SW480 (cell line): ENCODE measurements at regions not wholly inside any gene's neighbourhood (a gene's known extent, or its start where the extent isn't known, plus 50 kb on each side); places are given as distances from the start of the nearest gene placed in this dataset.
"Not testable (repeated sequence)": the region's sequence is repeated elsewhere in the genome, so short reads cannot be mapped to it uniquely, and the experiment has no call there.

ENCODE experiments used
- DNase-seq: peaks from one replicate; pipeline ENCODE4 v3.0.0-alpha.2; 2016; ENCODE audit warnings: low spot score

DNA sequence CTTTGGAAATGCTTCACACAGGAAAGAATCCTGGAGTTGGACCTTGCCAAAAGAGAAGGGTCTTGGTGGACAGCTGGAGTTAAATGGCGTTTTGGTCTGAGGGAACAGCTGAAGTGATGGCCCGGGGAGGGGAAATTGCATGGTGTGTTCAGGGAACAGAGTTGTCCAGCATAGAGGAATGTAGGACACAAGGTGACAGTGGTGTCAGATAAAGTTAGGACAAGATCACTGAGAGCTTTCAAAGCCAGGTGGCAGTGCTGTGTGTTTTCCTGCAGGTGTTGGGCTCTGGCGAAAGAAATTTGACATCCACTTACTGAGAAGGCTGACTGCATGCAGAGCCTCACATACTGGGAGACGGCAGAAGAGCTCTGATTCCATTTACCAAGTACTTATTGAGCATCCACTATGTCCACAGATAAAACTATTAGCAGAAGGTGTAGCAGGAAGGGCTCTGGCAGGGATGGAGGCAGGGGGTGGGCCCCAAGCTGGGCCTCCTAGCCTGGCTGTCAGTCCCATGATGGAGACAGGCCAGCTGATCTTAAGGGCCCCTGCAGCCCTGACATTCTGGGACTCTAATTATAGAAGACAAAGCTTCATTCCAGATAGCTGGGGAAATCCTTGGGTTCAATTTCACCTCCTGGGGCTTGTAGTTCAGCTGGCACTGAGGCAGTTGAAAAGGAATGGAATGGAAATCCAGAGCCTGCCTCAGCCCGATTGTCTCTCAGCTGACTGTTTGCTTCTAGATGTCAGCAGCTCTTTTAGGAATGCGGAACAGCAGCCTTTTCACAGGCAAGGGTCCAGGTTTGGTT, 150.2 kb upstream of the MAMLD1 start:
- DNase-seq: peak; percentile 8

GRCh38 chrX:150213481-150214030, 149.6 kb upstream of the MAMLD1 start:
- no peak for DNase-seq

DNA sequence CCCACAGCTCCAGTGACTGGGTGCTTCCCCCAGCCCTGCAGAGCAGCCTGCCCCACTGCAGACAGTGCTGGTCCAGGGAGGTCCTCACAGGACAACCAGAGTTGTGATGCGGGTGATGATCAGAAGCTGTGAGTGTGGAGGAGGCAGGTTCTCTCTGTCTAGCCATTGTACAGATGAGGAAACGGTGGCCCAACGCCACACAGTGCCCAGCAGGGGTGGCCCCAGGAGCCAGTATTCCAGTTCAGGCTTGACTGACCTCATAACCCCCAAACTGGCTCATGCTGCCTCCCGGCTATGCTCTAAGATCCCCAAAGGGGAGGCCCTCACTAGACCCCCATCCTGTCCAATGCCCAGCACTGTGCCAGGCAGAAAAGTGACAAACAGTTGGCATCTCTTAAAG, 147.1 kb upstream of the MAMLD1 start:
- DNase-seq: not testable (repeated sequence)

GRCh38 chrX:150216716-150217115, 146.4 kb upstream of the MAMLD1 start:
- DNase-seq: no peak

DNA sequence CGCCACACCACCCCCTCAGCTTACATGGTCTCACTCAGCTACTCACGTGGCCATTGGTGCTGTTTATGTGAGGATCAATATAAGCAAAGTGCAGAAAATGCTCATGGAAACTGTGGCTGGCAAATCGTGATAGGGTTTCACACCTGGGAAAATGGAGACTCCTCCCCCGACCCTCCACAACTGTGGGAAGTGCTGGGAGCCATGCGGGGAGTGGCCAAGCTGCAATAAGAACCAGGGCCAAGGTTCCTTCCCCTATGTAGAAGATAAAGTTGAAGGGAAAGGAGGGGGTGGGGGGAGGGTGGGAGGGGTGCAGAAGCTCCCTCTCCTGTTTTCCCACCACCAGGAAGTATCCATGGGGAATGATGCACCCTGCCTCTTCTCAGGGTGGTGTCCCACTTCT, 145.5 kb upstream of the MAMLD1 start:
- no peak for DNase-seq

DNA sequence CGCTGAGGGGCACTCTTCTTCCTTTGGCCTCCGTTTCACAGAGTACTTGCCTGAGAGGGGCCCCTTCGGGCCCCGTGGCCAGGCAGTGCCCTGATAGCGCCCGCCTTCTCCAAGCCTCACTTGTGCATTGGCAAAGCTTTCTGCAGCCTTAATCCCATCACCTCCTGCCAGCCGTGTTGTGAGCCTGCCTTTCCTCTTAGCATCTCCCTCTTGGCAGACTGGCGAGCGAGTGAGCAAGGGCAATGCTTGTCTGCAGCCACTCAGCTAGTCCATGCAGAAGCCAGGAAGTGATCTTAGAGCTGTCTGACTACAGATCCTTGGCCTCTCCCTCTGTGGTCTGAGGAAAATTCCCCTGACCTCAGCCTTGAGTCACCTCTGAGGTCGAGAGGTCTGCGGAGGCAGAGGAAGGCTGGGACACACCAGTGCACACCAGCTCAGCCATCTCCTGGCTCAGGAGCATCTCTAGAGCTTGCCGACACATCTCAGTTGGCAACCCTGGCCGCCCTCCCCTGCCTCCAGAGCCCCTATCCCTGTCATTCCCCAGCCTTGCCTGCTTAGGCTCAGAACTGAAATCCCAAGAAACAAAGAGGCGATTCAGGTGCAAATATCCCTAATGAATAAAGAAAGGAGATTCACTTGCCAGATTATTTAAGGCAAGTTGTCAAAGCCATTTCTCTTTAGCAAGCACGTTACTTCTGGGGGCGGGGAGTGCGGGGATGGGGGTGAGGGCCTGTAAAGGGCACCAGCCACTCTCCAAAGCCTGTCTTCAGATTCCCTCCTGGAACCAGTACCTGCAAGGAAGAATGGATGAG, 143.5 kb upstream of the MAMLD1 start:
- DNase-seq: no peak

DNA sequence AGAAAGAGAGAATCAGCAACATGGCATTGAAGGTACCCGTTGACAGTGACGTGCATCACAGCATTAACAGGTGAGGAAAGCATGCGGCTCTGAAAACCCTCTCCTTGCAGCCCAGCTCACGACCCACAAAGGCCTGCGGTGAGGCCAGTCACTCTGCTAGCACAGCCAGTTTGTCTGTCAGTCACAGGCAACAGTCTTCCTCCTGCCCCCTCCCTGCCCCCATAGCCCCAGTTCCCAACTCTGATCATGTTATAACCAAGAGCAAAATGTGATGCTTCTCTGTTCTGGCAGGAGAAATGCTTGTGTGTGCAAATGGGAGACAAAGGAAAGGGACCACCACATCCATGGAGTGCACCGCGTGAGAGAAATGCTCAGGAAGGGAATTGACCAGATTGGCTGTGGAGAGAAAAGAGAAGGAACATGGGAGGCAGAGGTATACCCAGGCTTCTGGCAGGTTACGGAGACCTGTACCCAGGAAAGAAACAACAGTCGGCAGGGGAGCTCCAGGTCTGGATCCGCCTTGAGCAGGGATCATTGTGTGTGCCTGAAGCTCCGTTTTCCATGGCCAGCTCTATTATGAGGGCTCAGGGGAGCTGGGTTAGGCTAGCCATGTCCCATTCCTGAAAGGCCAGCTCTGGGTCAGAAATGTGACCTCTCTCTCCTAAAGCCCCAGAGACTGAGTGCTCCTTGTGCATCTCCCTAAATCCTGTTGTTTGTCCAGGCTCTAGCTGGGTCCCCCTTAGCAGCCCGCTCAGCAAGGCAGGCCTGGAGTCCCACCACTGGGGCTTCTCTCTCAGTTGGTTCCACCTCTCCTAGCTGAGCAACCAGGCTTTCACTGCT, 139.7 kb upstream of the MAMLD1 start:
- DNase-seq: no peak

DNA sequence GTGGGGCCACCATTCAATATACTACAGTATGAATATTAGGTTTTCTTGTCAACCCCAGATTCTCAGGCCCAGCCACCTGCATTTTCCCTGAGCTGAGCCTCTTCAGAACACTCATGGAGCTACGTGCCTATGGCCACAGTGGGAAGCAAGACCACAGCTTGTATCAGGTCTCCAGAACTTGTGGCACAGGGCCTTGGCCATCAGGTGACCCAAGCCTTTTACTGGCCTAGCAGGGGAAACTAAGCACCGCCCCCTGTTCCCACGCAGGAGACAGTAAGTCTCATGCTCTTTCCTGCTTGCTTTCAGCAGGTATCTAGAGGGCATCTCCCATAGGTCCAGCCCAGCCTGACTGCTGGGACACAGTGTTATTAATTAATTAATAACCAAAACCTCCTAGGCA, 138.4 kb upstream of the MAMLD1 start:
- DNase-seq: no peak

DNA sequence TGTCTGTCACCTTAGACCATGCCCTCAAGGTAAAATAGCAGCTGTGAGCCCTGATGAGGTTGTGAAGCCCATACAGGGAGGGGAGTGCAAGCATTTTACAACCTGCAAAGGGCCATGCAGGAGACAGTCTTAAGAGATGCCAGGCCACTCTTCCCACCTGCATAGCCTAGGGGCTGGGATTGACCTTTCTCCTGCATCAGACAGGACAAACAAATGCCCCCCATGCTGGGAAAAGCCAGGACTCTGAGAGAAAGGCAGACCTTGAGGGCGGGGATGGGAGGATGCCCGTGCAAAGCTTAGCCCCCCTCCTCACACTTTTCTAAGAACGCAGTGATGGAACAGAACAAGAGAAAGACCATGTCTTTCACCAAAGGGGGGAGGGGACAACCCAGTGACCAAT, 137.9 kb upstream of the MAMLD1 start:
- no peak for DNase-seq

- DNase-seq: no peak
These were observed 137.4 kb upstream of the MAMLD1 start for GRCh38 chrX:150225756-150226155.

GRCh38 chrX:150226223-150226965, 136.7 kb upstream of the MAMLD1 start:
- no peak for DNase-seq

DNA sequence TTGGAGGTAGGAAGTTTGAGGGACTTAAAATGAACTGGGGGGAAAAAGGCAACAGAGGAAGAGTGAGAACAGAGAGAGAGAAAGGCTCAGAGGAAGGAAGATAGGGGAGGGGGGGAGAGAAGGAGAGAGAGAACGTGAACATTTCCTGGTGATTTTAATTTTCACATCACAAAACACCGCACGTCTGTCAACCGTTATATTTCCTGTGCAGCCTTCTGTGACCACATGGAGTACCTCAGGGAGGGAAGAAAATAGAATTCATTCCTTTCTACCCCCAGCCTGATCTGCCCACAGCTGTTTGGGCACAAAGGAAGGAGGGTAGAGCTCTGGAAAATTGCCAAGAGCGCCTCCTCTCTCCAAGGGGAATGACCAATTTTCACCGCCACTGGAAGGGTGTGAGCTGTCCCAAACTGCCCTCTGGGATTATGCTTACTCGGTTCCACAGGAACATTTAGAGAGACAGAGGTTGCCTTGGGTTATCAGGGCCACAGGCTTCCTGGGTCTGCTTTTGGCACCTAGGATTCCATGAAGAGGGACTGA, 135.7 kb upstream of the MAMLD1 start:
- DNase-seq: no peak

- no peak for DNase-seq
These were observed 135.2 kb upstream of the MAMLD1 start for GRCh38 chrX:150227873-150228410.

DNA sequence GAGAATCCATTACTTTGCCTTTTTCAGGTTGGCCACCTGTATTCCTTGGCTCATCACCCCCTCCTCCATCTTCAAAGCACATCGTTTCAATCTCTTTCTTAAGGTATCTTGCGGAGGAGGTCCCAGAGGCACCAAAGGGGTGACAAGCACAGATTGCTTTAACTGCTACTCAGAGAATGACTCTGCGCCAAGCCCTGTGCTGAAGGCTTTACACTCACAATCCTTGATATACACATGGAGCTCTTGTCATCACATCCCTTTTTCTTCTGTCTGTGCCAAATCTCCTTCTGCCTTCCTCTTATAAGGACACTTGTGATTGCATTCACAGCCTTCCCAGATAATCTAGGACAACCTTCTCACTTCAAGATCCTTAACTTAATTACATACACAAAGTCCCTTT, 134.7 kb upstream of the MAMLD1 start:
- no peak for DNase-seq

DNA sequence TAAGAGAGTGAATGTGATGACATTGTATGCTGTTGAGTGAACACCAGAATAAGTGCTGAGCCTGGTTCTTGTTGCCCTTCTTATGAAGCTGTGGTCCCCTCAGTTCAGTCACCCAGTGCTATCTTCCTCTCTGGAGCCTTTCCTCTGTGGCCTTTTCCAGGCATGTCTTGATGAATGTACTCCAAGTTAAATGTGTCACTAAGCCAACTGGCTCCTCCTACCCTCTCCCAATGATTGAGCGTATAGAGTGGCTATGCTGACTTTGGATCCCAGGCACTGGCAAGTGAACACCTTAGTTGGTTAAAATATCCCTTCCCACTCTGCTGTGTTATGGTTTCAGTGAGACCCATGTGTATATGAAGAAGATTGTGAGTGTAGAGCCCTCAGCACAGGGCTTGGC, 134.1 kb upstream of the MAMLD1 start:
- no peak for DNase-seq

DNA sequence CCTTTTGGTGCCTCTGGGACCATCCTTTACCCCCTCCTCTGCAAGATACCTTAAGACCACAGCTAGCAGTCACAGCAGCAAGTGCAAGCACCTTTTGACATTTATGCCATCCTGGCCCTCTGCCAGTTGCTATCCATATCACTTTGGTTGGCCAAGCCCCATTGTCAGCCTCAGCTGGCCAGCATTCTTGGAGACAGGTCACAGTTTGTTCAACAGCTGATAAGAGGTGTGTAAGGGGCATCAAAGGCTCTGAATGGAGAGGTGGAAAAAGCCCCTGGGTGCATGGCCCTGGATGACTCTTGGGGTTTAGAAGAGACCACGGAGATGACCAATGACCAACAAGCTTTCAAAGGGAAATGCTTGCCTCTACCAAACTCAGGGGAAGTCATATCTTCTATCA, 133.6 kb upstream of the MAMLD1 start:
- no peak for DNase-seq

DNA sequence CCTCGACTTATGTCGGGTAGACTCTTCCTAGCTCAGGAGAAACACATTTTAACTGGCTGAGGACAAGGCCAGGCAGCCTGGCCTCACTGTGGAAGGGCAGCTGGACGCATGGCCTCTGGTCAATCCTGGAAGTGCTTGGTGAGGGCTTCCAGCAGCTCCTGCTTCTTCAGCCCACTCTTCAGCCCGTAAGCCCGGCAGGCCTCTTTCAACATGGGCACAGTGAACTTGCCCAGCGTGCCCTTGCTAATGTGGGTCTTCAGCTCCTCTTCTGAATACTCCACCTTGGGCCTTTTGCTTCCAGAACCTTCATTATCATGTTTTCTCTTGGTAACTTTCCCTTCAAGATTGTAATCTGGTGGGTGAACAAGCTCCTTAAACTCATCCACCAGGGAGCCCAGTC, 132.2 kb upstream of the MAMLD1 start:
- not testable (repeated sequence) for DNase-seq

DNA sequence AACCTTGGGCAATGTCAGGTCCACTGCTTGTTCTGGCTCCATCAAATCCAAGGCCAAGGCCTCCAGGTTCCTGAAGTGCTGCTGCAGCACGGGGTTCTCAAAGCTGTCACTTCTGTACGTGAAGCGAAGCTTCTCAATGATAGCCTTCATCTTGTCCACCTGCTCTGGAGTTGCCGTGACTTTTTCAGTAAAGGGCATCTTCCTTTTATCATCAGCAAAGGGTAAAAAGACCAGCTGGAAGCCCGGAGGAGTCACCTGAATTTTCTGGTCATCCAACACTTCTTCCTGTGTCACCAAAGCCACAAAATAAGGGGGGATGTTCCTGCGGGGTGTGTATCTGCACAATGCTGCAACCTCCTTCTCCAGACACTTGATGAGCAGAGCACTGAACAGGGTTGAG, 131.7 kb upstream of the MAMLD1 start:
- not testable (repeated sequence) for DNase-seq

DNA sequence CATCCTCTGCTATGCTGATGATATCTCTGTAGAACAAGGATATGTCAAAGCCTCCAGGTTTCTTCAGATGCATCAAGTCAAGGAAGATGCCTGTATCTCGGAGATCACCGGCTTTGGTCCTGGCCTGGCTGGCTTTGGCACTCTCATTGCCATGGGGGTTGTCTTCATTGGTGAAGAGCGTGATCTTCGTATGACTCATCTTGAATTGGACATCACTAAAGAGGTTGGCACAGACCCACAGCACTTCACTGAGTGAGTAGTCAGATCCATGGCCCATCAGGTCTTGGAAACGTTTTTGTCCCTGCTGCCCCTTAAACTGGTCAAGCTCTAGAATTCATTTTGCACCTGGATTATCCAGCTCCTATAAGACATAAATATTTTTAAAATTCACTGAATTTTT, 130.9 kb upstream of the MAMLD1 start:
- DNase-seq: not testable (repeated sequence)

GRCh38 chrX:150234126-150234525, 129.0 kb upstream of the MAMLD1 start:
- no peak for DNase-seq

- DNase-seq: peak; percentile 15
These were observed 126.8 kb upstream of the MAMLD1 start for GRCh38 chrX:150236327-150236726.
